ENCODE measurements at regions not wholly inside any gene's neighbourhood (a gene's known extent, or its start where the extent isn't known, plus 50 kb on each side); places are given as distances from the start of the nearest gene placed in this dataset.

GRCh38 chr9:108517651-108518365 is 338.0 kb downstream of the ACTL7B start:
- no peak for DNase-seq (ENCODE audit: low read depth)
- Mint-ChIP-seq H3K4me3 (ENCODE audit: unreplicated experiment) (no peak overlapping the region), H3K27ac (ENCODE audit: unreplicated experiment) (no peak overlapping the region)

GRCh38 chr9:108516391-108516790 is 339.4 kb downstream of the ACTL7B start:
- H3K4me1 ChIP-seq (ENCODE audit: insufficient read depth, low read length) = peaks cover 7% of the 10 kb centered on the region
- H3K27ac ChIP-seq (ENCODE audit: low read depth, low read length) = no peak overlapping the region
- no peak for TF ChIP-seq EZH2 (IDR thresholded peaks at IDR 0.05; ENCODE audit: insufficient read depth, low read length)
- no peak for TF ChIP-seq CTCF (IDR thresholded peaks at IDR 0.05; ENCODE audit: insufficient read depth, low read depth, low read length)
- no peaks in the 10 kb centered on the region for H3K79me2 ChIP-seq (ENCODE audit: insufficient read depth, low read length)
- H3K9ac ChIP-seq (ENCODE audit: low read length) = no peak overlapping the region
- H4K20me1 ChIP-seq (ENCODE audit: insufficient read depth, low read length) = no peaks in the 10 kb centered on the region
- no peaks in the 10 kb centered on the region for H3K9me3 Mint-ChIP-seq (ENCODE audit: unreplicated experiment)
- H3K27me3 ChIP-seq (ENCODE audit: insufficient read depth, low read length) = no peaks in the 10 kb centered on the region
- H3K4me2 ChIP-seq (ENCODE audit: low read length) = no peak overlapping the region
- no peak for DNase-seq (ENCODE audit: low read depth)
- H3K27me3 Mint-ChIP-seq (ENCODE audit: low read depth, unreplicated experiment) = peaks cover 2% of the 10 kb centered on the region
- H3K4me3 Mint-ChIP-seq (ENCODE audit: unreplicated experiment) = no peak overlapping the region
- no peaks in the 10 kb centered on the region for H3K36me3 Mint-ChIP-seq (ENCODE audit: low read depth, unreplicated experiment)
- peaks cover 15% of the 10 kb centered on the region for H3K4me1 Mint-ChIP-seq (ENCODE audit: low read depth, unreplicated experiment)
- H3K4me3 ChIP-seq (ENCODE audit: insufficient read depth, low read depth, low read length) = no peak overlapping the region
- no peaks in the 10 kb centered on the region for H3K36me3 ChIP-seq (ENCODE audit: insufficient read depth, low read length)
- no peak for FAIRE-seq
- no peak overlapping the region for H3K27ac Mint-ChIP-seq (ENCODE audit: unreplicated experiment)
- no peaks in the 10 kb centered on the region for H3K9me3 ChIP-seq (ENCODE audit: insufficient read depth, low read depth, low read length)
- no peak overlapping the region for H2AFZ ChIP-seq (ENCODE audit: low read depth, low read length)

More at GRCh38 chr9:108517651-108518365, 338.0 kb downstream of the ACTL7B start:
- Histone ChIP-seq H3K9ac (ENCODE audit: low read length) (no peak overlapping the region), H3K27me3 (ENCODE audit: insufficient read depth, low read length) (no peaks in the 10 kb centered on the region), H3K4me2 (ENCODE audit: low read length) (no peak overlapping the region), H3K4me1 (ENCODE audit: insufficient read depth, low read length) (peaks cover 7% of the 10 kb centered on the region), H3K9me3 (ENCODE audit: insufficient read depth, low read depth, low read length) (no peaks in the 10 kb centered on the region), H2AFZ (ENCODE audit: low read depth, low read length) (no peak overlapping the region), H3K79me2 (ENCODE audit: insufficient read depth, low read length) (no peaks in the 10 kb centered on the region), H3K27ac (ENCODE audit: low read depth, low read length) (no peak overlapping the region), H3K4me3 (ENCODE audit: insufficient read depth, low read depth, low read length) (no peak overlapping the region), H3K36me3 (ENCODE audit: insufficient read depth, low read length) (no peaks in the 10 kb centered on the region), H4K20me1 (ENCODE audit: insufficient read depth, low read length) (no peaks in the 10 kb centered on the region)
- H3K9me3 Mint-ChIP-seq (ENCODE audit: unreplicated experiment) = no peaks in the 10 kb centered on the region
- H3K4me1 Mint-ChIP-seq (ENCODE audit: low read depth, unreplicated experiment) = peaks cover 14% of the 10 kb centered on the region
- no peak for FAIRE-seq
- no peaks in the 10 kb centered on the region for H3K36me3 Mint-ChIP-seq (ENCODE audit: low read depth, unreplicated experiment)
- H3K27me3 Mint-ChIP-seq (ENCODE audit: low read depth, unreplicated experiment) = peaks cover 2% of the 10 kb centered on the region
- TF ChIP-seq CTCF (IDR thresholded peaks at IDR 0.05; ENCODE audit: insufficient read depth, low read depth, low read length) (no peak), EZH2 (IDR thresholded peaks at IDR 0.05; ENCODE audit: insufficient read depth, low read length) (no peak)

- DNase-seq (ENCODE audit: low read depth) (no peak), FAIRE-seq (no peak)
- peaks cover 2% of the 10 kb centered on the region for H3K27me3 Mint-ChIP-seq (ENCODE audit: low read depth, unreplicated experiment)
Observed at GRCh38 chr9:108515856-108516255, 339.9 kb downstream of the ACTL7B start.

More at GRCh38 chr9:108515856-108516255, 339.9 kb downstream of the ACTL7B start:
- H3K4me3 Mint-ChIP-seq (ENCODE audit: unreplicated experiment) = no peak overlapping the region
- Histone ChIP-seq H3K4me3 (ENCODE audit: insufficient read depth, low read depth, low read length) (no peak overlapping the region), H2AFZ (ENCODE audit: low read depth, low read length) (no peak overlapping the region), H3K79me2 (ENCODE audit: insufficient read depth, low read length) (no peaks in the 10 kb centered on the region), H3K9ac (ENCODE audit: low read length) (no peak overlapping the region), H3K4me2 (ENCODE audit: low read length) (no peak overlapping the region), H3K27me3 (ENCODE audit: insufficient read depth, low read length) (no peaks in the 10 kb centered on the region), H3K9me3 (ENCODE audit: insufficient read depth, low read depth, low read length) (no peaks in the 10 kb centered on the region), H4K20me1 (ENCODE audit: insufficient read depth, low read length) (no peaks in the 10 kb centered on the region), H3K36me3 (ENCODE audit: insufficient read depth, low read length) (no peaks in the 10 kb centered on the region), H3K4me1 (ENCODE audit: insufficient read depth, low read length) (peaks cover 2% of the 10 kb centered on the region), H3K27ac (ENCODE audit: low read depth, low read length) (no peak overlapping the region)
- no peak overlapping the region for H3K27ac Mint-ChIP-seq (ENCODE audit: unreplicated experiment)
- no peaks in the 10 kb centered on the region for H3K9me3 Mint-ChIP-seq (ENCODE audit: unreplicated experiment)
- TF ChIP-seq EZH2 (IDR thresholded peaks at IDR 0.05; ENCODE audit: insufficient read depth, low read length) (no peak), CTCF (IDR thresholded peaks at IDR 0.05; ENCODE audit: insufficient read depth, low read depth, low read length) (no peak)
- no peaks in the 10 kb centered on the region for H3K36me3 Mint-ChIP-seq (ENCODE audit: low read depth, unreplicated experiment)
- peaks cover 10% of the 10 kb centered on the region for H3K4me1 Mint-ChIP-seq (ENCODE audit: low read depth, unreplicated experiment)

All from astrocyte (in vitro differentiated cells and primary cell).